Right lobe of liver (tissue), 4 donors: ENCODE measurements at regions not wholly inside any gene's neighbourhood (a gene's known extent, or its start where the extent isn't known, plus 50 kb on each side); places are given as distances from the start of the nearest gene placed in this dataset.

Experiments used
- CTCF ChIP-seq, 4 donors: fragments of 200-600 bp in 3 of 4; fragments of 450-650 bp in 1 of 4; IDR thresholded peaks; one replicate each; pipeline versions ENCODE4 v1.5.1 to v1.8.0; 2016 to 2022; ENCODE audit warnings: antibody characterized with exemption in 4 of 4, mild to moderate bottlenecking in 2 of 4
- POLR2A ChIP-seq: fragments of 450-650 bp; IDR thresholded peaks from one replicate; pipeline ENCODE4 v1.6.1; 2017; ENCODE audit warnings: antibody characterized with exemption, mild to moderate bottlenecking
- donor health status: DM: no; HTN: no; CAD: no.
- donor health status: DM: no; HTN: no; CAD: no.
- donor health status: DM: no; HTN: yes; CAD: no.

- no peak for TF ChIP-seq POLR2A
- TF ChIP-seq CTCF (IDR thresholded peaks at IDR 0.05), result no peak
Measured at GRCh38 chr5:103454770-103455169, 107.8 kb downstream of the NUDT12 start.
